H1 (cell line): ENCODE measurements at regions not wholly inside any gene's neighbourhood (a gene's known extent, or its start where the extent isn't known, plus 50 kb on each side); places are given as distances from the start of the nearest gene placed in this dataset.

Experiments
- CTCF ChIA-PET: fragments of 300-600 bp; sonication (Branson Sonifier 250); formaldehyde crosslinking; loops from one replicate; lab custom pipeline; 2021; ENCODE audit not compliant: partially characterized antibody; lab: Charles Lee
- POLR2A ChIA-PET: fragments of 300-600 bp; sonication (Branson Sonifier 250); formaldehyde crosslinking; loops from one replicate; lab custom pipeline; 2021; ENCODE audit warnings: inconsistent platforms; ENCODE audit not compliant: partially characterized antibody; lab: Charles Lee
- DNase-seq, 2 experiments: peaks; one replicate each; pipeline versions ENCODE4 v3.0.0 to v3.0.0-alpha.2; 2010 to 2022; ENCODE audit warnings: low spot score in 2 of 2, low read depth in 1 of 2, mixed read lengths in 1 of 2
- FAIRE-seq: peaks from 2 replicates; lab custom pipeline; 2011; peaks lifted over from hg19 to GRCh38; lab: Jason Lieb, UNC
- H2AFZ ChIP-seq: 2 replicates; pipeline ENCODE4 v1.8.1; 2012; ENCODE audit warnings: low read length, inconsistent platforms
- H2AK5ac ChIP-seq: 2 replicates; pipeline ENCODE4 v1.6.1; 2013; ENCODE audit warnings: low read depth, low read length
- H2BK120ac ChIP-seq: replicated peaks from 2 replicates; pipeline ENCODE3; 2013; ENCODE audit warnings: low read depth, low read length, inconsistent platforms
- H2BK12ac ChIP-seq: 2 replicates; pipeline ENCODE4 v1.6.1; 2013; ENCODE audit warnings: low read depth, low read length
- H2BK15ac ChIP-seq: 2 replicates; pipeline ENCODE4 v1.6.1; 2013; ENCODE audit warnings: low read length
- H2BK20ac ChIP-seq: 2 replicates; pipeline ENCODE4 v1.6.1; 2013; ENCODE audit warnings: low read length
- H2BK5ac ChIP-seq: 2 replicates; pipeline ENCODE4 v1.6.1; 2013; ENCODE audit warnings: low read depth, low read length
- H3K14ac ChIP-seq: 2 replicates; pipeline ENCODE4 v1.6.1; 2013; ENCODE audit warnings: inconsistent platforms; ENCODE audit not compliant: insufficient read length
- H3K18ac ChIP-seq: 2 replicates; pipeline ENCODE4 v1.6.1; 2013; ENCODE audit warnings: low read length; ENCODE audit errors: extremely low read depth
- H3K23ac ChIP-seq: 2 replicates; pipeline ENCODE4 v1.6.1; 2013; ENCODE audit warnings: inconsistent platforms; ENCODE audit not compliant: insufficient read length
- H3K23me2 ChIP-seq: 2 replicates; pipeline ENCODE4 v1.6.1; 2013; ENCODE audit warnings: low read depth, low read length
- H3K27ac ChIP-seq: 2 replicates; pipeline ENCODE4 v1.6.1; 2011; ENCODE audit warnings: low read depth, low read length, inconsistent platforms
- H3K27me3 ChIP-seq, 4 experiments: replicated peaks in 1 of 4; 1 replicate in 1 of 4; 2 replicates in 3 of 4; pipeline versions ENCODE4 v1.6.1 to v1.8.1; 2011 to 2013; ENCODE audit warnings: low read length in 3 of 4, mild to moderate bottlenecking in 3 of 4, inconsistent platforms in 2 of 4, mixed read lengths in 2 of 4, moderate library complexity in 1 of 4; ENCODE audit not compliant: control insufficient read depth in 3 of 4, insufficient read depth in 3 of 4; ENCODE audit errors: extremely low read depth in 1 of 4
- H3K36me3 ChIP-seq, 4 experiments: 2 replicates each; pipeline versions ENCODE4 v1.6.1 to v1.8.1; 2011 to 2013; ENCODE audit warnings: mild to moderate bottlenecking in 4 of 4, low read length in 3 of 4, moderate library complexity in 2 of 4, control low read depth in 1 of 4, inconsistent platforms in 1 of 4; ENCODE audit not compliant: insufficient read depth in 4 of 4, control insufficient read depth in 2 of 4
- H3K4ac ChIP-seq: replicated peaks from 2 replicates; pipeline ENCODE3; 2013; ENCODE audit warnings: low read length, low read depth, mixed read lengths, inconsistent platforms; ENCODE audit not compliant: insufficient read length
- H3K4me1 ChIP-seq, 4 experiments: replicated peaks in 1 of 4; 1 replicate in 1 of 4; 2 replicates in 3 of 4; pipeline versions ENCODE4 v1.6.1 to v1.8.1; 2011 to 2013; ENCODE audit warnings: low read length in 3 of 4, inconsistent platforms in 2 of 4, mixed read lengths in 1 of 4; ENCODE audit not compliant: insufficient read depth in 4 of 4, control insufficient read depth in 3 of 4
- H3K4me2 ChIP-seq, 2 experiments: 2 replicates each; pipeline versions ENCODE4 v1.6.1 to v1.8.1; 2011 to 2013; ENCODE audit warnings: low read depth in 2 of 2, low read length in 2 of 2, control low read depth in 1 of 2, inconsistent platforms in 1 of 2, mild to moderate bottlenecking in 1 of 2; ENCODE audit not compliant: insufficient read depth in 1 of 2
- H3K4me3 ChIP-seq, 4 experiments: fragments of 200-600, 300-600 bp in 1 of 4; sonication (generic), shearing (Covaris generic), sonication (Bioruptor Twin) in 1 of 4; 2 replicates each; pipeline versions ENCODE4 v1.5.1 to v1.8.1; 2011 to 2016; ENCODE audit warnings: low read length in 4 of 4, low read depth in 3 of 4, control low read depth in 2 of 4, inconsistent platforms in 2 of 4, mild to moderate bottlenecking in 2 of 4, mixed read lengths in 1 of 4, moderate library complexity in 1 of 4; ENCODE audit not compliant: insufficient read depth in 2 of 4; ENCODE audit errors: extremely low read depth in 1 of 4
- H3K56ac ChIP-seq: replicated peaks from 2 replicates; pipeline ENCODE3; 2013; ENCODE audit warnings: low read depth, mild to moderate bottlenecking, mixed read lengths, low read length, inconsistent platforms; ENCODE audit not compliant: insufficient read length
- H3K79me1 ChIP-seq: 2 replicates; pipeline ENCODE4 v1.6.1; 2013; ENCODE audit warnings: low read depth, low read length, control low read depth
- H3K79me2 ChIP-seq, 2 experiments: 2 replicates each; pipeline versions ENCODE4 v1.6.1 to v1.8.1; 2012 to 2013; ENCODE audit warnings: low read length in 2 of 2, mild to moderate bottlenecking in 2 of 2, inconsistent platforms in 1 of 2; ENCODE audit not compliant: insufficient read depth in 2 of 2, control insufficient read depth in 1 of 2
- H3K9ac ChIP-seq, 4 experiments: replicated peaks in 1 of 4; 1 replicate in 1 of 4; 2 replicates in 3 of 4; pipeline versions ENCODE4 v1.6.1 to v1.8.1; 2011 to 2013; ENCODE audit warnings: low read depth in 3 of 4, low read length in 3 of 4, control low read depth in 2 of 4, mild to moderate bottlenecking in 2 of 4, moderate library complexity in 2 of 4, inconsistent platforms in 1 of 4; ENCODE audit errors: extremely low read depth in 1 of 4
- H3K9me3 ChIP-seq, 2 experiments: 2 replicates each; pipeline versions ENCODE4 v1.6.1 to v1.8.1; 2012 to 2013; ENCODE audit warnings: mild to moderate bottlenecking in 2 of 2, moderate library complexity in 2 of 2, control low read depth in 1 of 2, inconsistent platforms in 1 of 2, low read depth in 1 of 2, low read length in 1 of 2, mixed read lengths in 1 of 2; ENCODE audit not compliant: insufficient read depth in 2 of 2
- H4K20me1 ChIP-seq, 2 experiments: replicated peaks in 1 of 2; 2 replicates each; pipeline versions ENCODE3 to v1.8.1; 2011 to 2013; ENCODE audit warnings: inconsistent platforms in 2 of 2, low read length in 2 of 2, mild to moderate bottlenecking in 1 of 2; ENCODE audit not compliant: insufficient read depth in 2 of 2, control insufficient read depth in 1 of 2
- H4K5ac ChIP-seq: 2 replicates; pipeline ENCODE4 v1.6.1; 2013; ENCODE audit warnings: low read length, low read depth, mixed read lengths, inconsistent platforms; ENCODE audit not compliant: insufficient read length
- H4K8ac ChIP-seq: 2 replicates; pipeline ENCODE4 v1.8.0; 2013; ENCODE audit warnings: mild to moderate bottlenecking, moderate library complexity, low read length, inconsistent platforms; ENCODE audit not compliant: insufficient read depth; ENCODE audit errors: extremely low read depth
- H4K91ac ChIP-seq: replicated peaks from 2 replicates; pipeline ENCODE3; 2013; ENCODE audit warnings: low read length, mixed read lengths, inconsistent platforms; ENCODE audit not compliant: insufficient read length
- ATF2 ChIP-seq: IDR thresholded peaks from 2 replicates; pipeline ENCODE4 v1.6.1; 2012; ENCODE audit warnings: low read length, inconsistent platforms
- BRCA1 ChIP-seq: IDR thresholded peaks from 2 replicates; pipeline ENCODE4 v1.6.1; 2012; ENCODE audit warnings: low read depth, low read length, improper control_type of control experiment
- CBX8 ChIP-seq: fragments of 300-800, 300-1000 bp; sonication (generic); IDR thresholded peaks from 2 replicates; pipeline ENCODE4 v1.7.1; 2016; ENCODE audit warnings: low read depth, low read length, borderline replicate concordance
- CTBP2 ChIP-seq: IDR thresholded peaks from 2 replicates; pipeline ENCODE4 v1.7.0; 2011; ENCODE audit warnings: borderline replicate concordance, mild to moderate bottlenecking, moderate library complexity, mixed read lengths, low read length; ENCODE audit not compliant: insufficient read depth, insufficient read length
- E2F6 ChIP-seq: IDR thresholded peaks from 2 replicates; pipeline ENCODE4 v1.6.1; 2012; ENCODE audit warnings: inconsistent platforms
- JUN ChIP-seq: IDR thresholded peaks from 2 replicates; pipeline ENCODE4 v1.6.1; 2011; ENCODE audit warnings: low read depth, mild to moderate bottlenecking, improper control_type of control experiment, low read length
- KDM4A ChIP-seq: IDR thresholded peaks from one replicate; pipeline ENCODE4 v1.7.1; 2012; ENCODE audit warnings: low read depth, mild to moderate bottlenecking, moderate library complexity, low read length, inconsistent platforms; ENCODE audit not compliant: severe bottlenecking
- NANOG ChIP-seq: IDR thresholded peaks from 2 replicates; pipeline ENCODE4 v1.6.1; 2011; ENCODE audit warnings: low read length, low read depth, mild to moderate bottlenecking, inconsistent platforms; ENCODE audit not compliant: insufficient read depth, poor library complexity, severe bottlenecking
- POU5F1 ChIP-seq: IDR thresholded peaks from 2 replicates; pipeline ENCODE4 v1.6.1; 2011; ENCODE audit warnings: low read depth, mild to moderate bottlenecking, low read length, moderate library complexity
- SIN3A ChIP-seq, 2 experiments: IDR thresholded peaks in 1 of 2; conservative IDR thresholded peaks in 1 of 2; 2 replicates each; pipeline ENCODE4 v1.6.1; 2011 to 2012; ENCODE audit warnings: low read length in 2 of 2, improper control_type of control experiment in 1 of 2, low read depth in 1 of 2, mild to moderate bottlenecking in 1 of 2
- TBP ChIP-seq: IDR thresholded peaks from 2 replicates; pipeline ENCODE4 v1.6.1; 2011; ENCODE audit warnings: low read depth, low read length, improper control_type of control experiment
- TCF12 ChIP-seq: IDR thresholded peaks from 2 replicates; pipeline ENCODE4 v1.6.1; 2011; ENCODE audit warnings: low read depth, mild to moderate bottlenecking, low read length
- WGBS, 2 experiments: shearing (Covaris generic) in 1 of 2; methylation state at CpG; one replicate each; pipeline versions ENCODE4 v1.1.6 to v1.1.7; 2013 to 2015; ENCODE audit warnings: low lambda C conversion rate in 2 of 2, mixed read lengths in 2 of 2, inconsistent platforms in 1 of 2, low coverage in 1 of 2, missing lambda C conversion rate in 1 of 2; ENCODE audit not compliant: insufficient replicate concordance in 2 of 2, insufficient coverage in 1 of 2, insufficient read length in 1 of 2; ENCODE audit errors: extremely low coverage in 1 of 2, missing lambda C conversion rate in 1 of 2; 5-methylcytosine and 5-hydroxymethylcytosine counted together

- Histone ChIP-seq H3K9me3 (0 out of 4 replicates have a peak, but pooled peaks cover 0 to 6% of the 10 kb centered on the region in 2 experiments), H2AK5ac (no peak overlapping the region), H3K4me1 (no peaks in the 10 kb centered on the region; a peak in 1 of 7 replicates), H3K9ac (no peak overlapping the region), H4K20me1 (no peaks in the 10 kb centered on the region), H3K79me1 (no peaks in the 10 kb centered on the region), H3K14ac (no peak overlapping the region), H3K27ac (no peak overlapping the region), H3K27me3 (no peaks in the 10 kb centered on the region), H3K23ac (no peak overlapping the region), H2AFZ (no peak overlapping the region), H4K5ac (no peak overlapping the region), H4K91ac (no peak overlapping the region), H4K8ac (no peak overlapping the region), H3K4me2 (no peak overlapping the region), H3K4ac (no peak overlapping the region), H2BK12ac (no peak overlapping the region), H2BK120ac (no peak overlapping the region), H2BK5ac (no peak overlapping the region), H3K56ac (no peak overlapping the region), H3K4me3 (no peak overlapping the region), H2BK20ac (no peak overlapping the region), H3K36me3 (no peaks in the 10 kb centered on the region), H3K18ac (no peak overlapping the region), H2BK15ac (no peak overlapping the region), H3K23me2 (no peaks in the 10 kb centered on the region), H3K79me2 (no peaks in the 10 kb centered on the region)
- POLR2A ChIA-PET = no interaction called here
- CTCF ChIA-PET = interaction anchor here (0.6 to 1.8 kb wide), 4 partner anchors 29 to 126 kb away, joined by 3 to 6 read pairs (median 5); no protein-coding TSS in a partner anchor
- FAIRE-seq = no peak
- 100% methylated on average over 2 of the region's 2 CpGs; no CpG with 5 or more reads in 1 of the 2 experiments for WGBS, 2 experiments
- peak in 1 of 2 experiments; percentile 20 for DNase-seq
- TF ChIP-seq KDM4A (no peak), CTBP2 (no peak), TBP (no peak), E2F6 (no peak), JUN (no peak), POU5F1 (no peak), CBX8 (no peak), SIN3A (conservative IDR thresholded peaks at IDR 0.05 in 1 of 2, IDR thresholded peaks at IDR 0.05 in 1 of 2; ENCODE audit: low read depth in 1 of 2, low read length in 2 of 2) (no peak), TCF12 (no peak), ATF2 (no peak), NANOG (no peak), BRCA1 (no peak)
Observed at GRCh38 chr21:32132881-32133280, 146.0 kb downstream of the MIS18A start.
